22Rv1 (cell line): ENCODE measurements at regions not wholly inside any gene's neighbourhood (a gene's known extent, or its start where the extent isn't known, plus 50 kb on each side); places are given as distances from the start of the nearest gene placed in this dataset.

Source experiments
- ZFX ChIP-seq: fragments of 450-650 bp; IDR thresholded peaks from 2 replicates; pipeline ENCODE4 v1.6.1; 2017; ENCODE audit warnings: antibody characterized with exemption, borderline replicate concordance
- TF ChIP-seq, protein P1 (sequence below): fragments of 450-650 bp; IDR thresholded peaks from 2 replicates; pipeline ENCODE4 v1.5.1; 2017; ENCODE audit warnings: mild to moderate bottlenecking

DNA sequence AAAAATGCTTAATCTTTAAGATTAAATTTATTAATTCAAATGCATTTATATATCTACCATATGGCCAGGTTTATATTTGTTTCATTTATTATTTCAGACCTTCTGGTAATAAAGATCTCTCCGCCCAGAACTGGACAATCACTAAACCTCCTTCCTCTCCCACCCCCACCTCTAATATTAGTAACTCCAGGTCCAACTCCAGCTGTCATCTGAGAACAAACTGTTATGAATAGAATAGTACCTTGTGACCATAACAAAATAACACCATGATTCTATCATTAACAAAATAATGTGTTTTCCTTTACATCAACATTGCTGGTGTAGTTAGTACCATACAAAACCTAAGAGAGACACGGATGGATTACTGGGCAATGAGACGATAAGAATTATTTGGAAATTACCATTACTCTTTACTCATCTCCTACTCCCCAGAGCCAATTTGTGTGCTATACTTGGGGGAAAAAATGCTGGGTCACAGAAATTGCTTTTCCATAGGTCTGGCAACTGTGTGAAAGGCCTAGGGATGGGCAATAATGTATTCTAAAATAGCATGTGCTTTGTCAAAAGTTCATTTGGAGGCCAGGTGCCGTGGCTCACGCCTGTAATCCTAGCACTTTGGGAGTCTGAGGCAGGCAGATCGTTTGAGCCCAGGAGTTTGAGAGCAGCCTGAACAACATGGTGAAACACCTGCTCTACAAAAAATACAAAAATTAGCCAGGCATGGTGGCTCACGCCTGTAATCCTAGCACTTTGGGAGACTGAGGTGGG lies 186.1 kb downstream of the ENC1 start:
- TF ChIP-seq, protein P1, sequence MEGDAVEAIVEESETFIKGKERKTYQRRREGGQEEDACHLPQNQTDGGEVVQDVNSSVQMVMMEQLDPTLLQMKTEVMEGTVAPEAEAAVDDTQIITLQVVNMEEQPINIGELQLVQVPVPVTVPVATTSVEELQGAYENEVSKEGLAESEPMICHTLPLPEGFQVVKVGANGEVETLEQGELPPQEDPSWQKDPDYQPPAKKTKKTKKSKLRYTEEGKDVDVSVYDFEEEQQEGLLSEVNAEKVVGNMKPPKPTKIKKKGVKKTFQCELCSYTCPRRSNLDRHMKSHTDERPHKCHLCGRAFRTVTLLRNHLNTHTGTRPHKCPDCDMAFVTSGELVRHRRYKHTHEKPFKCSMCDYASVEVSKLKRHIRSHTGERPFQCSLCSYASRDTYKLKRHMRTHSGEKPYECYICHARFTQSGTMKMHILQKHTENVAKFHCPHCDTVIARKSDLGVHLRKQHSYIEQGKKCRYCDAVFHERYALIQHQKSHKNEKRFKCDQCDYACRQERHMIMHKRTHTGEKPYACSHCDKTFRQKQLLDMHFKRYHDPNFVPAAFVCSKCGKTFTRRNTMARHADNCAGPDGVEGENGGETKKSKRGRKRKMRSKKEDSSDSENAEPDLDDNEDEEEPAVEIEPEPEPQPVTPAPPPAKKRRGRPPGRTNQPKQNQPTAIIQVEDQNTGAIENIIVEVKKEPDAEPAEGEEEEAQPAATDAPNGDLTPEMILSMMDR = no peak
- no peak for TF ChIP-seq ZFX
